GM12878 (cell line): ENCODE measurements at regions not wholly inside any gene's neighbourhood (a gene's known extent, or its start where the extent isn't known, plus 50 kb on each side); places are given as distances from the start of the nearest gene placed in this dataset.

ENCODE experiments used
- ATAC-seq: fragments of 200-7000 bp; cut with Tn5 transposase; 3 replicates; pipeline ENCODE4 v1.9.1; 2020; ENCODE audit warnings: mild to moderate bottlenecking, moderate library complexity
- BruUV-seq: library from RNA; stranded (reverse); fragments of 400-500 nt; replicated peaks from 2 replicates; lab custom pipeline; 2021; lab: Mats Ljungman, UMichigan
- CTCF ChIA-PET: fragments of 300-600 bp; sonication (Branson Sonifier 250); formaldehyde crosslinking; extraction: SDS; loops from one replicate; lab custom pipeline; 2021; ENCODE audit warnings: inconsistent platforms; lab: Yijun Ruan, JAX
- POLR2A ChIA-PET: fragments of 350-600 bp; formaldehyde crosslinking; extraction: SDS; loops from one replicate; lab custom pipeline; 2021; ENCODE audit warnings: inconsistent platforms; lab: Charles Lee
- RAD21 ChIA-PET: fragments of 300-600 bp; sonication (Branson Sonifier 250); formaldehyde crosslinking; loops from one replicate; lab custom pipeline; 2023; ENCODE audit warnings: antibody characterized with exemption; ENCODE audit not compliant: unreplicated experiment; lab: Charles Lee
- SMC1A ChIA-PET: fragments of 300-600 bp; sonication (Branson Sonifier 250); formaldehyde crosslinking; loops from one replicate; lab custom pipeline; 2023; ENCODE audit not compliant: unreplicated experiment, uncharacterized antibody; lab: Charles Lee
- DNase-seq: peaks from one replicate; pipeline ENCODE4 v3.0.0-alpha.2; 2011; ENCODE audit warnings: low read depth, low spot score
- FAIRE-seq: peaks from 3 replicates; lab custom pipeline; 2011; peaks lifted over from hg19 to GRCh38; lab: Jason Lieb, UNC
- H2AFZ ChIP-seq: 2 replicates; pipeline ENCODE4 v1.6.0; 2011; ENCODE audit warnings: low read depth, low read length, control low read depth; ENCODE audit not compliant: control insufficient read depth
- H3K27ac ChIP-seq: 2 replicates; pipeline ENCODE4 v1.5.1; 2011; ENCODE audit warnings: control low read depth; ENCODE audit not compliant: control insufficient read depth, insufficient read depth
- H3K27me3 ChIP-seq, 2 experiments: replicated peaks in 1 of 2; 2 replicates each; pipeline versions ENCODE4 v1.6.0 to v1.6.1; 2011; ENCODE audit warnings: low read length in 1 of 2; ENCODE audit not compliant: control insufficient read depth in 2 of 2, insufficient read depth in 2 of 2
- H3K36me3 ChIP-seq, 2 experiments: 2 replicates each; pipeline ENCODE4 v1.5.1; 2011; ENCODE audit warnings: low read length in 1 of 2; ENCODE audit not compliant: control insufficient read depth in 2 of 2, insufficient read depth in 2 of 2
- H3K4me1 ChIP-seq: 2 replicates; pipeline ENCODE4 v1.6.1; 2011; ENCODE audit warnings: mild to moderate bottlenecking, low read length, moderate library complexity, mixed read lengths; ENCODE audit not compliant: control insufficient read depth, insufficient read depth
- H3K4me2 ChIP-seq: 2 replicates; pipeline ENCODE4 v1.6.0; 2011; ENCODE audit warnings: control low read depth; ENCODE audit not compliant: control insufficient read depth, insufficient read depth
- H3K4me3 ChIP-seq: fragments of 200-600 bp; sonication (generic); 2 replicates; pipeline ENCODE4 v1.5.1; 2016
- H3K79me2 ChIP-seq: 2 replicates; pipeline ENCODE4 v1.6.0; 2011; ENCODE audit warnings: low read length; ENCODE audit not compliant: control insufficient read depth, insufficient read depth
- H3K9ac ChIP-seq: 2 replicates; pipeline ENCODE4 v1.8.0; 2011; ENCODE audit warnings: low read length, control low read depth, mixed read lengths; ENCODE audit not compliant: control insufficient read depth, insufficient read depth
- H3K9me3 ChIP-seq: replicated peaks from 3 replicates; pipeline ENCODE4 v1.5.1; 2011; ENCODE audit warnings: mild to moderate bottlenecking, low read length; ENCODE audit not compliant: control insufficient read depth, insufficient read depth
- H4K20me1 ChIP-seq: 2 replicates; pipeline ENCODE4 v1.6.0; 2011; ENCODE audit not compliant: control insufficient read depth, insufficient read depth
- CREM ChIP-seq: IDR thresholded peaks from 2 replicates; pipeline ENCODE4 v1.6.1; 2014; ENCODE audit warnings: antibody characterized with exemption, low read depth
- GABPA ChIP-seq: IDR thresholded peaks from 2 replicates; pipeline ENCODE4 v1.6.1; 2014; ENCODE audit warnings: antibody characterized with exemption, low read depth, mild to moderate bottlenecking, inconsistent platforms
- LARP7 ChIP-seq: fragments of 450-650 bp; IDR thresholded peaks from 2 replicates; pipeline ENCODE4 v1.6.1; 2017; ENCODE audit warnings: mild to moderate bottlenecking
- MTA3 ChIP-seq: IDR thresholded peaks from 2 replicates; pipeline ENCODE4 v1.6.1; 2012; ENCODE audit warnings: low read length, inconsistent platforms, borderline replicate concordance
- PKNOX1 ChIP-seq: fragments of 450-650 bp; IDR thresholded peaks from 2 replicates; pipeline ENCODE4 v1.6.1; 2016; ENCODE audit warnings: mild to moderate bottlenecking
- RELA ChIP-seq: fragments of 450-650 bp; IDR thresholded peaks from 2 replicates; pipeline ENCODE4 v1.8.0; 2014; ENCODE audit warnings: borderline replicate concordance; ENCODE audit not compliant: partially characterized antibody
- REST ChIP-seq: IDR thresholded peaks from 2 replicates; pipeline ENCODE4 v1.6.1; 2012; ENCODE audit warnings: mild to moderate bottlenecking, low read depth, low read length
- SIX5 ChIP-seq: IDR thresholded peaks from 2 replicates; pipeline ENCODE4 v1.6.1; 2011; ENCODE audit warnings: mild to moderate bottlenecking, low read depth, low read length, moderate library complexity; ENCODE audit not compliant: severe bottlenecking
- SRF ChIP-seq, 2 experiments: IDR thresholded peaks; 2 replicates each; pipeline ENCODE4 v1.6.1; 2011; ENCODE audit warnings: low read depth in 2 of 2, low read length in 2 of 2, mild to moderate bottlenecking in 1 of 2, moderate library complexity in 1 of 2
- STAT1 ChIP-seq: fragments of 450-650 bp; conservative IDR thresholded peaks from 2 replicates; pipeline ENCODE4 v1.6.1; 2014; ENCODE audit warnings: antibody characterized with exemption, mild to moderate bottlenecking
- TCF12 ChIP-seq: IDR thresholded peaks from 2 replicates; pipeline ENCODE4 v1.6.1; 2011; ENCODE audit warnings: low read depth, mild to moderate bottlenecking, low read length
- TCF3 ChIP-seq: IDR thresholded peaks from 2 replicates; pipeline ENCODE4 v1.6.1; 2012; ENCODE audit warnings: low read depth, mild to moderate bottlenecking, low read length, borderline replicate concordance; ENCODE audit not compliant: insufficient read depth
- YBX1 ChIP-seq: fragments of 450-650 bp; IDR thresholded peaks from 2 replicates; pipeline ENCODE4 v1.6.1; 2016; ENCODE audit warnings: antibody characterized with exemption
- WGBS: methylation state at CpG from one replicate; pipeline ENCODE4 v1.1.6; 2016; ENCODE audit warnings: low lambda C conversion rate; ENCODE audit not compliant: insufficient replicate concordance, insufficient coverage; ENCODE audit errors: missing lambda C conversion rate; 5-methylcytosine and 5-hydroxymethylcytosine counted together
- in situ Hi-C: fragments of 300-500 bp; cut with MboI; formaldehyde crosslinking; loops from 9 replicates; pipeline ENCODE4 v1.14.3; 2018; ENCODE audit warnings: mixed read lengths
- intact Hi-C: fragments of 100-400 bp; cut with micrococcal nuclease; formaldehyde crosslinking; loops from one replicate; pipeline ENCODE4 v1.14.2; 2022; ENCODE audit not compliant: unreplicated experiment
- TF ChIP-seq, protein P1 (sequence below): IDR thresholded peaks from 2 replicates; pipeline ENCODE4 v1.6.1; 2012; ENCODE audit warnings: low read depth, low read length, improper control_type of control experiment
- TF ChIP-seq, protein P2 (sequence below): fragments of 450-650 bp; IDR thresholded peaks from 2 replicates; pipeline ENCODE4 v1.6.1; 2017; ENCODE audit warnings: mild to moderate bottlenecking, moderate library complexity

DNA sequence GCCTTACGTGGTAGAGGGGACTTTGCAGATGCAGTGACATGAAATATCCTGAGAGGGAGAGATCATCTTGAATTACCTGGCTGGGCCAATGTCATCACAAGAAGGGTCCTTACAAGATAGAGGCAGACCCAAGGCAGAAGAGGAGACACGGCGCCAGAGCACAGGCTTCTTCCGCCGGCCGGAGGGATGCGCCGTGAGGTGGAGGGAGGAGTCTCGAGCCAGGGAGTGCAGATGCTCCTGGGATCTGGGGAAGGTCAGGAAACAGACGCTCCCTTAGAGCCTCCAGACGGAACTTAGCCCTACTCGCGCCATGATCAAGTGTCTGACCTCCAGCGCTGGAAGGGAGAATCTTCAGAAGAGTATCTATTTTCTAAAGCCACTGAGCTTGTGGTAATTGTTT, 304.8 kb downstream of the GLRX3 start:
- no peak overlapping the region for H2AFZ ChIP-seq
- SMC1A ChIA-PET, result no interaction called here
- 65% methylated on average over 14 of the region's 14 CpGs for WGBS
- ATAC-seq (no peak), FAIRE-seq (no peak), DNase-seq (no peak)
- H3K9ac ChIP-seq, result no peak overlapping the region
- POLR2A ChIA-PET, result no interaction called here
- H4K20me1 ChIP-seq, result no peaks in the 10 kb centered on the region
- no peaks in the 10 kb centered on the region; the same call in 2 of the 3 replicates for H3K9me3 ChIP-seq
- RAD21 ChIA-PET, result no interaction called here
- no peaks in the 10 kb centered on the region for H3K36me3 ChIP-seq
- H3K79me2 ChIP-seq, result no peaks in the 10 kb centered on the region
- H3K4me2 ChIP-seq, result no peak overlapping the region
- TF ChIP-seq TCF3 (no peak), YBX1 (no peak), SIX5 (no peak), PKNOX1 (no peak), RELA (no peak), REST (no peak), GABPA (no peak), TCF12 (no peak), MTA3 (no peak), SRF (IDR thresholded peaks at IDR 0.05; ENCODE audit: low read depth in 2 of 2, low read length in 2 of 2) (no peak), LARP7 (no peak), STAT1 (no peak), CREM (no peak)
- TF ChIP-seq, protein P1, sequence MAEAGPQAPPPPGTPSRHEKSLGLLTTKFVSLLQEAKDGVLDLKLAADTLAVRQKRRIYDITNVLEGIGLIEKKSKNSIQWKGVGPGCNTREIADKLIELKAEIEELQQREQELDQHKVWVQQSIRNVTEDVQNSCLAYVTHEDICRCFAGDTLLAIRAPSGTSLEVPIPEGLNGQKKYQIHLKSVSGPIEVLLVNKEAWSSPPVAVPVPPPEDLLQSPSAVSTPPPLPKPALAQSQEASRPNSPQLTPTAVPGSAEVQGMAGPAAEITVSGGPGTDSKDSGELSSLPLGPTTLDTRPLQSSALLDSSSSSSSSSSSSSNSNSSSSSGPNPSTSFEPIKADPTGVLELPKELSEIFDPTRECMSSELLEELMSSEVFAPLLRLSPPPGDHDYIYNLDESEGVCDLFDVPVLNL, result no peak
- TF ChIP-seq, protein P2, sequence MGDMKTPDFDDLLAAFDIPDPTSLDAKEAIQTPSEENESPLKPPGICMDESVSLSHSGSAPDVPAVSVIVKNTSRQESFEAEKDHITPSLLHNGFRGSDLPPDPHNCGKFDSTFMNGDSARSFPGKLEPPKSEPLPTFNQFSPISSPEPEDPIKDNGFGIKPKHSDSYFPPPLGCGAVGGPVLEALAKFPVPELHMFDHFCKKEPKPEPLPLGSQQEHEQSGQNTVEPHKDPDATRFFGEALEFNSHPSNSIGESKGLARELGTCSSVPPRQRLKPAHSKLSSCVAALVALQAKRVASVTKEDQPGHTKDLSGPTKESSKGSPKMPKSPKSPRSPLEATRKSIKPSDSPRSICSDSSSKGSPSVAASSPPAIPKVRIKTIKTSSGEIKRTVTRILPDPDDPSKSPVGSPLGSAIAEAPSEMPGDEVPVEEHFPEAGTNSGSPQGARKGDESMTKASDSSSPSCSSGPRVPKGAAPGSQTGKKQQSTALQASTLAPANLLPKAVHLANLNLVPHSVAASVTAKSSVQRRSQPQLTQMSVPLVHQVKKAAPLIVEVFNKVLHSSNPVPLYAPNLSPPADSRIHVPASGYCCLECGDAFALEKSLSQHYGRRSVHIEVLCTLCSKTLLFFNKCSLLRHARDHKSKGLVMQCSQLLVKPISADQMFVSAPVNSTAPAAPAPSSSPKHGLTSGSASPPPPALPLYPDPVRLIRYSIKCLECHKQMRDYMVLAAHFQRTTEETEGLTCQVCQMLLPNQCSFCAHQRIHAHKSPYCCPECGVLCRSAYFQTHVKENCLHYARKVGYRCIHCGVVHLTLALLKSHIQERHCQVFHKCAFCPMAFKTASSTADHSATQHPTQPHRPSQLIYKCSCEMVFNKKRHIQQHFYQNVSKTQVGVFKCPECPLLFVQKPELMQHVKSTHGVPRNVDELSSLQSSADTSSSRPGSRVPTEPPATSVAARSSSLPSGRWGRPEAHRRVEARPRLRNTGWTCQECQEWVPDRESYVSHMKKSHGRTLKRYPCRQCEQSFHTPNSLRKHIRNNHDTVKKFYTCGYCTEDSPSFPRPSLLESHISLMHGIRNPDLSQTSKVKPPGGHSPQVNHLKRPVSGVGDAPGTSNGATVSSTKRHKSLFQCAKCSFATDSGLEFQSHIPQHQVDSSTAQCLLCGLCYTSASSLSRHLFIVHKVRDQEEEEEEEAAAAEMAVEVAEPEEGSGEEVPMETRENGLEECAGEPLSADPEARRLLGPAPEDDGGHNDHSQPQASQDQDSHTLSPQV, result no peak
- no peaks in the 10 kb centered on the region for H3K4me1 ChIP-seq
- CTCF ChIA-PET, result no interaction called here
- no peaks in the 10 kb centered on the region for H3K27me3 ChIP-seq
- no peak overlapping the region for H3K4me3 ChIP-seq
- H3K27ac ChIP-seq, result no peak overlapping the region
- intact Hi-C loops, result no loop called here
- no TSS peak for BruUV-seq
- in situ Hi-C loops, result no loop called here
